GM18867 (cell line): ENCODE measurements at regions not wholly inside any gene's neighbourhood (a gene's known extent, or its start where the extent isn't known, plus 50 kb on each side); places are given as distances from the start of the nearest gene placed in this dataset.

Experiments used
- ATAC-seq: cut with Tn5 transposase; IDR thresholded peaks from one replicate; pipeline ENCODE4 v1.9.1; 2021; ENCODE audit warnings: mild to moderate bottlenecking, moderate library complexity; ENCODE audit not compliant: unreplicated experiment

DNA sequence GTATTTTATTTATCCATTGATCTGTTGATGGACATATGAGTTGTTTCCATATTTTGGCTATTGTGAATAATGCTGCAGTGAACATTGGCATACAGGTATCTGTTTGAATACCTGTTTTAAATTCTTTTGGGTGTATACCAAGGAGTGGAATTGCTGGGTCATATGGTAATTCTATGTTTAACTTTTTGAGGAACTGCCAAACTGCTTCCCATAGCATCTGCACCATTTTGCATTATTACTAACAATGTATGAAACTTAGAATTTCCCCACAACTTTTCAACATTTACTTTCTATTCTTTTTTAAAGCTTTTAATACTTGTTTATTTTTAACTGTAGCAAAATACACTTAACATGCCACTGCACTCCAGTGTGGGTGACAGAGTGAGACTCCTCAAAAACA is 57.0 kb upstream of the MSN start:
- no peak for ATAC-seq

DNA sequence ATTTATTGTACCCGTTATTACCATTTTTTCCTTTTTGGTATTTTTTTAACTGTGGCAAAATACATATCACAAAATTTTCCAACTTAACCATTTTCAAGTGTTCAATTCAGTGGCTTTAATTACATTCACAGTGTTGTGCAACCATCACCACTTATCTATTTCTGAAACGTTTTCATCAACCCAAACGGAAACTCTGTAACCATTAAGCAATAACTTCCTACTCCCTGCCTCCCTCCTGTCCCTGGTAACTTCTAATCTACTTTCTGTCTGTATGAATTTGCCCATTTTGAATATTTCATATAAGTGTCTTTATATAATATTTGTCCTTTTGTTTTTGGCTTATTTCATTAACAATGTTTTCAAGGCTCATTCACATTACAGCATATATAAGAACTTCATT is 57.4 kb upstream of the MSN start:
- ATAC-seq: no peak

- ATAC-seq: no peak
Measured at GRCh38 chrX:65609237-65609636, 58.2 kb upstream of the MSN start.

GRCh38 chrX:65608026-65608425 is 59.4 kb upstream of the MSN start:
- ATAC-seq: no peak

DNA sequence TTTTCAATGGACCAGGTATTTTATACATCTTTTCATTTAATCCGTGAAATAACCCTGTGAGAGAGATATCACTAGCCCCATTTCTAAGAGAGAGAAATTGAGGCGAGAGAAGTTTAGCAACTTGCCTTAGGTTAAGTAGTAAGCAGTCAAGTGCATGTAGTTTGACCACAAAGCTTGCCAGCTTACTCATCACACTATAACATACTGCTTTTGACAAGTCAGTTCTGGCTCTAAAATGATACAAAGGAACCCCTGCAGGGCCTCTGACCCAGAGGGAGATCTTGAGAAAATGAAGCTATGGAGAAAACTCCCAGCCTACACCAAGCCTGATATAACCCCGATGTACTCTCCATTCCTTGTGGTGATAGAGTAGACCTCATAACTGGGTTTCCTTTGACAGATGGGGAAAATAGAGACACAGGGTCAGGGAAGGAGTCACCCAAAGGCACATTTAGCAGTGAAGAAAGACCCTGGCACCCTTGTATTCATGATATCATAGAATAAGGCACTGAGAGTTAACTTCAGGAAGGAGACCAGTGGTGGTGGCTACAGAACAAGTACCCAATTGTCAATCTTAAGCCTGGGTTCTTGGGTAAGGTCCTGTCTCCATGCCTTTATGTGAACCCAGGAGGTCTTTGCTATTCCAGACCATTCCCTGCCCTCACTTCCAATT is 60.2 kb upstream of the MSN start:
- peak; percentile 89 for ATAC-seq

DNA sequence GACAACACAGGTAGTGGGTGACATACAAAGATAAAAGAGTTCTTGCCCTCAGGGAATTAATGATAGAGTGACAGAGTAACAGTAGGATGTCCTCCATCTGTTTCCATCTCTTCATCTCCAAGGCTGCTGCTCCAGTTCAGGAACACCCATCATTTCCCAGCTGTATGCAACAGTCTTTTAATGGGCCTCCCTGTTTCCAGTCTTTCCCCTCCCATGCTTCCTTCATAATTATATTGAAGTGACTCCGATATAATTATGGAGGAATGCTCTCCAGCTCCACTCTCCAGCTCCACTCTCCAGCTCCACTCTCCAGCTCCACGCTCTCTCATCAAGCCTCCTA is 65.3 kb upstream of the MSN start:
- no peak for ATAC-seq

DNA sequence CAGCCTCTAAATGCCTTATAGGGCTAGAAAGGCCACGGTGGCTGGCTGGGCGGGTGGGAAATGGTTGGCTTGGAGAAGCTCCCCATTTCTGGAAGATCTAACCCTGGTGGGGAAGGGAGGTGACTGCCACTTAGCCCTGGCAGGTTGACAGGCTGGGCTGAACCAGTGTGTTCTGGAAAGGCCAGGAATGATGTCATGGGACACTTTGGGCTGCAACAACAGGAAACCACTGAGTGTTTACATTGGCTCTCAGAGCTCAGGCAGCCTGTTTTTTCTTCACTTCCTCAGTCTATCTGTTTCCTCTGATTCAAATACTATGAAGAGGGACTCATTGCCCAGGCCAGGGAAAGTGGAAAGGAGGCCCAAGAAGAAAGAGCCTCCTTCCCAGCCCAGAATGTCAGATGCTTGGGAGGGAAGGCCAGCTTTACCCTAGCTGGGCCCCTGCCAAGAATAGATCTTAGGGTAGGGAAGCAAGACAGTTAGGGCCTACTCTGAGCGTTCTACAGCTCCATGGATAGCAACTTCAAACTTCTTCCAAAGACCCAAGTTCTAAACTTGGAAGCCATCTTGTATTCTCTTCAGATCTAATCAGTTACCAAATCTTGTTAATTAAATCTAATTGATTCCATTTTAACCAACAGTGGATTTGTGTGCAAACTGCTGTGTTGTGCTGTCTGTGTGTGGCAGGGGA is 65.8 kb upstream of the MSN start:
- ATAC-seq: peak; percentile 50

DNA sequence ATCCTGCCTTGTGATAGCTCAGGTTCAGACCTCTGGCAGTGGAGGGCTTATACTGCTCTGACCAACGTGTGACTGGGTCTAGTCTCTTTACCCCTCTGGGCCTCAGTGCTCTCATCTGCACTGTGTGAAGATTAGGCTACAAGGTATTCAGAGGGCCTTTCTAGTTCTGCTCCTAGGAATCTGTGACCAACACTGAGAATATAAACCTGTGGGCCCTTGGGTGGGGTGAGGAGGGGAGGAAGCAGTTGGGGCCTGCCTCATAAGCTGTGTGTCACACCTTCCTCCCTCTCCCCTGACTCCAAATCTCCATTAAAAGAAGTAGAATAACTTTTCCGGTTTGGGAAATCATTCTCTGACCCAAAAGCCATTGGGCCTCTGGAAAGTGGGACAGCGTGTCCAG is 66.3 kb upstream of the MSN start:
- ATAC-seq: no peak

DNA sequence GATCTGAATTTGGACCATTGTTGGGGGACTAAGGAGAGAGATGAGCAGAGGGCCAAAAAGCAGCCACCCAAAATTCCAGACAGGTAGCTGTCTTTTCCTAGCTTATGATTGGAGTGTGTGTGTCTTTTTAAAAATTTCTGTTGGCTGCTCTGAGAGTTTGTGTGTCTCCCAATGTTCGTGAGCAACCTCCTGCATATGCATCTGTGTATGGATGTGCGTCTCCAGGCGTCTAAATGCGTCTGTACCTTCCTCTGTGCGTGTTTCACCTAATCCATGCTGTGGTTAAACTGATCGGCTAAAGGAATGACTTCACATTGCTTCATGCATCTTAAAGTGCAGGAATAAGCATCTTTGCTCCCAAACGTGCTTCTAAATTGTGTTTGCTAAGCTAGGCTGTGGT is 65.5 kb upstream of the LAS1L start:
- ATAC-seq: no peak

DNA sequence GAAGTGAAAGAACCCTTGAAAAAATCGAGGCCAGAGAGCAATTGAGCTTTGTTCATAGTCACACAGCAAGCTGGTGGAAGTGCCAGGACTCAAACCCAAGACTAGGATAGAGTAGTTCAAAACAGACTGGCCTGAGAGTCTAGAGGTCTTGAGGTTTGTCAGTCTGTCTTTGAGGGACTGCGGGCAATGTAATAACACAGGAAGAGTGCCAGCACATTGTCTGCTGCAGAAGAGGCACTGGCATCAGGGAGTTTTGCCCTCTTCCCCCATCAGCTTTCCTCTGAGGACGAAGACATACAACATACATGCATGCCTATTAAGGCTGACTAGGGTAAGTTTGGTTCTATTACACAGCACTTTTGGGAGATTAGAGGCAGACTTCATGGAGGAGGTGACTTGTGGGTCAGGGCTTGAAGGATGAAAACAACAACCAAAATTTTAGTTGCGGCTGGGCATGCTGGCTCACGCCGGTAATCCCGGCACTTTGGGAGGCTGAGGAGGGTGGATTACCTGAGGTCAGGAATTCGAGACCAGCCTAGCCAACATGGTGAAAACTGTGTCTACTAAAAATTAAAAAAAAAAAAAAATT is 64.1 kb upstream of the LAS1L start:
- ATAC-seq: no peak

DNA sequence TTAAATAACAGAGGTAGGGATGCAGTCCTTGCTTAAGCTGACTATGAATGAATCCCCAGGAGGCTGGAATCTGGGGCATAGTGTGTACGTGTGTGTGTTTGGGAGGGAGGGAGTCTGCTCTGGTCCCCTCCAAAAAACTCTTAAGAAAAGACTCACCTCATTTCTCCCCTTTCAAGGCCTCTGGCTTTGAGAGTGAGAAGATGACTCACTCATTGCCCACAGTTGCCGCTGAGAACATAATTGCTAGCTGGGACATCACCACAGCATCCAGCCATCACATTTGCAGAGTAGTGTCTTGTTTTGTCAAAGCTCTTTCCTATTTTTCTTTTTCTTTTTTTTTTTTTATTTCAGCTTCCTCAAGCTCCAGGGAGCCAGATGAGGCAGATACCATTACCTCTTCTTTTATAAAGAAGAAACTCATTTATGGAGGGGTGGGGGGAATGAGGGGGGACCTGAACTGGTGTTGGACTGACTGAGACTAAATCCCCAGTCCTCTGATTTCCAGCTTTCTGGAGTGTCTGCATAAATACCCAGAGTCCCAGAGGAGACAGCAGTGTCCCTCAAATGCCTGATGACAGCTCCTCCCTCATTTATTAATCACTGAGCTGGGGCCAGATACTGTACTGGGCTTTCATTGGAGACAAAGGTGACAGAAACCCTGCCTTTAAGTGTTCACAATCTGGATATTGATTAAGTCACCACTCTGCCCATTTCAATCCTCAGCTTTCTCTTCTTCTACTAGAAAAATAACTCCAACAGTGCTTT is 61.9 kb upstream of the LAS1L start:
- peak; percentile 60 for ATAC-seq

GRCh38 chrX:65595460-65595876 is 60.9 kb upstream of the LAS1L start:
- ATAC-seq: peak; percentile 83

DNA sequence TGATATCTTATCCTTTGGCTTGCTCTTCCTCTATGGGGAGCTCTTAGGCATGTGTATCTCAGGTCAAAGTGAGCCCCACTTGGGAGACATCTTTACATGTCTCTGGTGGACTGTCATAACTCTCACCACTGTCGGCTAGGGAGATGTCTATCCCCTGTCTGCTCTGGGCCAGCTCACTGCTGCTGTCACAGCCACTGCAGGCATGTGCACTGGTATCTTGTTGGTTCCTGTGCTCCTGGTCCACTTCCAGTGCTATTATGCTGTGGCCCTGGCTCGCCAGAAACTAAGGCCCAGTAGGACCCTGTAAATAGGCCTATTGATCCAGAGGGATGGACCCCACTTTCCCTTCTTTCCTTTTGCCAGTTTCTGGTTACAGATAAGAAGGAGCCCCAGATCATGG is 56.6 kb upstream of the LAS1L start:
- no peak for ATAC-seq

DNA sequence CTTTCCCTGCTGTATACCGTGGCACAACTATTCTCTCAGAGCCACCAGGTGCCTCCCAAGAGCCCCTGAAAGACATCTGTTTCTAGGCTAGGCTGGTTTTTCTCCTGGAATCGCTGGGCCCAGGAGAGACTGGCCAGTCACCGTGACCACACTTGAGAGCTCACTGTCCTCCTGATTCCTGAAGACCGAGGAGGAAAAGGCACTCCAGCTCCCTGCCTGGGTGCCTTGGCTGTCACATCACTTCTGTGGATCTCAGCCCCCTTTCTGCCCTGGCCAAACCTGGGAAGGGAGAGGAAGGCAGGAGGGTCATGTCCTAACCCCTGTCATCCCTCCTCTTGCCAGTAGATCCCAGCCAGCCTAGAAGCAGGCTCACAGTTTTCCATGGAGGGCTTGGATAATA is 54.7 kb upstream of the LAS1L start:
- ATAC-seq: no peak

DNA sequence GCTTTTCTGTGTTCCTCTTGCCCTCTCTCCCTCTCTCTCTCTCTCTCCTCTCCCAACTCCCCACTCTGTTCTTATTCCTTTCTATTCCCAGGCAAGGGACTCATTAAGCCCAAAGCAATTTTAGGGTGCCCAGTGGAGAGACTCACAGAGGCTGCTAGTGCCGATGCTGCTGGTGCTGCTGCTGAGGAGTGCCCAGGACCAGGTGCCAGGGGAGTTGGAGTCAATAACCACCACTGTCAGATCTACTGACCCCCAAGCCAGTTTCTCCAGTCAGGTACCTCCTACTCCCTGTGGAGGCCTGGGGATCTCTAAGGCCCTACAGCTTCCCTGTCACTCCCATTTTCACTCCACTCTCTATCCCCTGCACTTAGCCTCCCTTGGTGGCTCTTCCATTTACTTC is 54.2 kb upstream of the LAS1L start:
- ATAC-seq: no peak

DNA sequence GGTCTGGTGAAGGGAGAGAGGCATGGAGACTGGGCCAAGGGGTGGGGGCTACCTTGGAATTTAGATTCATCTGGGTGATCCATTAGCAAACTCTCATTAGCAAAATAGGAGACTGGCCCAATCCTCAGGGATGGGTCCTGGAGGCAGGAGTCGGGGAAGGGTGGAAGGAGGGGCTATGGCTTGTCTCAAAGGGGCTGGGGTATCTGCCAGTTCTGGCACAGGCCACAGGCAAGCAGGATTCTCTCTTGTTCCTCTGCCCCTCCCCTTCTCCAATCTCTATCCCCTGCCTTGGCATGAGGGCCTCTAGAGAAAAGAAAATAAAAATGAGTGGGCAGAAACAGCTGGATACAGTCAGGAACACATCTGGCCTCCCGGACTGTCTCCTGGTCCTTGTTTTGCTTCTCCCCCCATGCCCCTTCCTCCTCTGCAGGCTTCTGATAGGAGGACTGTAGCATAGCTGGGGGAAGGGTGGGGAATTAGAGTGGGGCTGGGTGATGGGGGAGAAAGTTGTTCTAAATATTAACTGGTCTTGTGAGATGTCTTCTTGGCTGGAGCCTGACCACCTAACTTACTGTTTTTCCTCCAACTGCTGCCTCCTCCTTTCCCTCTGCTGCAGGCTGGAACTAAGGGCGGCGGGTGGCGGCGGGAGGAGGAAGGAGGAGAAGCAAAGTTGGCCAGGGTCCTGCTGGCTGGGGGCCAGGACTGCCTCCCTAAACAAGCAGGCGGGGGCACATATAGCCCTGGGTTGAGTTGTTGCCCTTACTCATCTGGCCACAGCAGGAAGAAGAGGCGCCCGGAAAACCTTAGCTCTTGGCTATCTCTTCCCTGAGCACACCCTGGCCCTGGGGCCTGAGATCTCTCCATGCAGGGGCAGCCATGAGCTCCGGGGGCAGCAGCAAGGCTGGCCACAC is 53.3 kb upstream of the LAS1L start:
- ATAC-seq: no peak

DNA sequence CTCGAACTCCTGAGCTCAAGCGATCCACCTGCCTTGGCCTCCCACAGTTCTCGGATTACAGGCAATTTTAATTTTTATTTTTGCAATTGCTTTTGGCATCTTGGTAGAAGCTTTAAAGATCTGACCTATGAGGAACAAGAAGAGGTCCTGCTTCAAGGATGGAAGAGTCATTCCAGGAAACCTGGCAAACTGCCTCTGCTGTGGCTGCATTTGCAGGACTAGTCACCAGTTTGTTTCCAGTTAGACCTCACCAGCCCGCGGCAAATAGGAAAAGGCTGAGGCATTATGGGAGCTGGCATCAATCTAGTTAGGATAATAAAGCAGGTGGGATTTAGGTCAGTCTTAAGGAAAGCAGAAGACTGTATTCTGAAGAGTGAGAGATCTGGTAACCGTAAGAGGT is 51.9 kb upstream of the LAS1L start:
- ATAC-seq: no peak

- peak; percentile 42 for ATAC-seq
Measured at GRCh38 chrX:65585226-65585625, 50.6 kb upstream of the LAS1L start.
